NAMALWA (cell line): ENCODE measurements at regions not wholly inside any gene's neighbourhood (a gene's known extent, or its start where the extent isn't known, plus 50 kb on each side); places are given as distances from the start of the nearest gene placed in this dataset.

Experiments
- DNase-seq: peaks from one replicate; pipeline ENCODE4 v3.0.0-alpha.2; 2015; ENCODE audit warnings: low spot score

- DNase-seq: no peak
Measured at GRCh38 chr3:62981962-62982361, 106.7 kb upstream of the CADPS start.

- DNase-seq: no peak
Measured at GRCh38 chr3:62982795-62983455, 107.7 kb upstream of the CADPS start.

- DNase-seq: no peak
Measured at GRCh38 chr3:62986061-62986460, 110.8 kb upstream of the CADPS start.

- DNase-seq: no peak
Measured at GRCh38 chr3:62987721-62988120, 112.5 kb upstream of the CADPS start.

GRCh38 chr3:62990704-62991413, 115.6 kb upstream of the CADPS start:
- no peak for DNase-seq

GRCh38 chr3:62992520-62992919, 117.3 kb upstream of the CADPS start:
- DNase-seq: no peak

- DNase-seq: no peak
Measured at GRCh38 chr3:62995119-62995518, 119.9 kb upstream of the CADPS start.

GRCh38 chr3:62995530-62995929, 120.3 kb upstream of the CADPS start:
- no peak for DNase-seq

- no peak for DNase-seq
Measured at GRCh38 chr3:62997369-62997768, 122.2 kb upstream of the CADPS start.

- DNase-seq: no peak
Measured at GRCh38 chr3:62999158-62999557, 123.9 kb upstream of the CADPS start.

- no peak for DNase-seq
Measured at GRCh38 chr3:62999791-63000190, 124.6 kb upstream of the CADPS start.

- DNase-seq: no peak
Measured at GRCh38 chr3:63004448-63004847, 129.2 kb upstream of the CADPS start.

- no peak for DNase-seq
Measured at GRCh38 chr3:63015614-63016309, 140.5 kb upstream of the CADPS start.

GRCh38 chr3:63022114-63022513, 146.9 kb upstream of the CADPS start:
- DNase-seq: no peak

GRCh38 chr3:63026722-63027121, 151.5 kb upstream of the CADPS start:
- DNase-seq: no peak

GRCh38 chr3:63029326-63029725, 154.1 kb upstream of the CADPS start:
- no peak for DNase-seq

GRCh38 chr3:63029921-63030320, 154.7 kb upstream of the CADPS start:
- no peak for DNase-seq

- DNase-seq: no peak
Measured at GRCh38 chr3:63030666-63031065, 155.4 kb upstream of the CADPS start.

GRCh38 chr3:63032881-63033280, 157.7 kb upstream of the CADPS start:
- DNase-seq: no peak

GRCh38 chr3:63034101-63034500, 158.9 kb upstream of the CADPS start:
- no peak for DNase-seq

GRCh38 chr3:63037116-63037515, 161.9 kb upstream of the CADPS start:
- no peak for DNase-seq

- no peak for DNase-seq
Measured at GRCh38 chr3:63042833-63043232, 167.6 kb upstream of the CADPS start.

- no peak for DNase-seq
Measured at GRCh38 chr3:63043631-63044030, 168.4 kb upstream of the CADPS start.
